Loucy (cell line): ENCODE measurements at regions not wholly inside any gene's neighbourhood (a gene's known extent, or its start where the extent isn't known, plus 50 kb on each side); places are given as distances from the start of the nearest gene placed in this dataset.

ENCODE experiments used
- CTCF ChIP-seq: fragments of 200-600 bp; sonication (generic); conservative IDR thresholded peaks from 2 replicates; pipeline ENCODE4 v1.5.1; 2014; ENCODE audit warnings: mild to moderate bottlenecking, antibody characterized with exemption, low read length
- EZH2phosphoT487 ChIP-seq: fragments of 200-600 bp; IDR thresholded peaks from 2 replicates; pipeline ENCODE4 v1.6.1; 2018; ENCODE audit warnings: antibody characterized with exemption, mild to moderate bottlenecking, moderate library complexity, borderline replicate concordance

GRCh38 chr4:38470735-38471262 lies 193.2 kb upstream of the KLF3 start:
- TF ChIP-seq CTCF (no peak), EZH2phosphoT487 (no peak)
